ENCODE measurements at regions not wholly inside any gene's neighbourhood (a gene's known extent, or its start where the extent isn't known, plus 50 kb on each side); places are given as distances from the start of the nearest gene placed in this dataset.

- DNase-seq (ENCODE audit: low spot score) = no peak
Observed at GRCh38 chr2:83565181-83565580, 893.9 kb downstream of the SUCLG1 start.

DNA sequence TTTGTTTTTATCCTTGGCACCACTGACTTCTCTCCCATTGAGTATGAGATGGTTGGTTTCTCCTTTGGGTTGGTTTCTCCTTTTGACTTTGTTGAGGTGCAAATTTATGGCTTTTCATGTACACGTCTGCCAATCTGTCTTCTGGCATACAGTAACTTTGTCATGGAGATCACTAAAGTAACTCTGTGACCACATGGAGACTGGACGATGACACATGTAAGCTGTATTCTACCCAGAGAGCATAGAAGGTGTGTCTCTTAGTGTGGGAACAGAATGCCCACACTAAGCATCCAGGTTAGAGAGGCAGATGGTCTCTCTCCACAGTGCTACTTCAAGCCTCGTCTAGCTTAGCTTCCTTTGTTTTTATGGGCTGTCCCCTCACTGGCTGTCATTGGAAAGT is 897.5 kb downstream of the SUCLG1 start:
- DNase-seq (ENCODE audit: low spot score) = no peak

DNA sequence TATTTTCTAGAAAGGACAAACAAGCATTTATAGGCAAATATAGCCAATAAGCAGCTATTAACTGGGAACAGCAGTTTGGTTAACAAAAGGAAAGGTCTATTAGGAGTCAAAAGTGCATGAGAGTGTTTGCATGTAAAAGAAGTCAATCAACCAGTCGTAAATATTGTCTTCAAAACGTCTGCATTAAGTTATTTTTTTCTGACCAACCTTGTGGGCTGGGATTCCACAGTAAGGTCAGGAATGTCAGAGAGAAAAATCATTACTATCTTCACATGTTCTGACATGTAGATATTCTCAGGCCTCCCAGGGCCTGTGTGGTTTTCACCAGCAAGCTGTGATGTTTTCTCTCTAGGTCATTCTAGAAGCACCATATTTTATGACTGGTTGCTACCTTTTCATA is 922.5 kb downstream of the SUCLG1 start:
- no peak for DNase-seq (ENCODE audit: low spot score)

DNA sequence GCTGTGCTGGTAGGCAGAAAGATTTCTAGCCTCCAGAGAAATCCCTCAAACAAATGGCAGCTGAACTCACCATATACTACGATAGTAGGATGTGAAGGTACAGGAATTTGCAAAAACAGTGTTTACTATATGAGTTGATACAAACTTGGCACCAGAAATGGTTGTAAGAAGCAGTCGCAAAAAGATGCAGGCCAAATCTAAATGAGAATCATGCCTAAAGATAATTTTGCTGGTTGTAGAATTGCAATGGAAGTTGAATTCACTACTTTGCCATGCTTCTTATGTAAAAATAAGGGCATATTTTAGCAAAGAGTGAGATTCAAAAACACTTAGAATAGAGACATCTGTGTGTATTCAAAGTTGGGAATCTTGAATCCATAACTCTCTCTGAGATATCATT is 924.7 kb downstream of the SUCLG1 start:
- DNase-seq (ENCODE audit: low spot score) = no peak

- DNase-seq (ENCODE audit: low spot score) = no peak
Observed at GRCh38 chr2:83531206-83531826, 927.8 kb downstream of the SUCLG1 start.

DNA sequence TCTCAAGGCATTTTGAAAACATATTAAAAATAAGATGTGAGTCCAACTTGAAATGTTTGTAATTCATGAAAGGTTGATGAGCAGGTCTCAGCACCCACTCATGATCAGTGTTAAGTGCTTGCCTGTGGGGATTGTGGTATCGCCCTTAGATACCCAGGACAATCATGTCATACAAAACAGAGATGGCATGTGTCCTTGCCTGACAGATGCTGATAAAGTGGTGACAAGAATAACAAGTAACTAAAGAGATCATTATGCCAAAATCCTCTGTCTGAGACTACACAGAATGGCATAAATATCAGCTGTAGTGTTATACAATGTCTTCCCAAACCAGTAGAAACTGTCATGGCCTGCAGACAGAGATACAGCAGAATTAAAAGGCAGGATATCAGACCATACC is 930.3 kb downstream of the SUCLG1 start:
- DNase-seq (ENCODE audit: low spot score) = no peak

- DNase-seq (ENCODE audit: low spot score) = no peak
Observed at GRCh38 chr2:83522891-83523493, 936.1 kb downstream of the SUCLG1 start.

- no peak for DNase-seq (ENCODE audit: low spot score)
Observed at GRCh38 chr2:83517727-83518368, 941.2 kb downstream of the SUCLG1 start.

DNA sequence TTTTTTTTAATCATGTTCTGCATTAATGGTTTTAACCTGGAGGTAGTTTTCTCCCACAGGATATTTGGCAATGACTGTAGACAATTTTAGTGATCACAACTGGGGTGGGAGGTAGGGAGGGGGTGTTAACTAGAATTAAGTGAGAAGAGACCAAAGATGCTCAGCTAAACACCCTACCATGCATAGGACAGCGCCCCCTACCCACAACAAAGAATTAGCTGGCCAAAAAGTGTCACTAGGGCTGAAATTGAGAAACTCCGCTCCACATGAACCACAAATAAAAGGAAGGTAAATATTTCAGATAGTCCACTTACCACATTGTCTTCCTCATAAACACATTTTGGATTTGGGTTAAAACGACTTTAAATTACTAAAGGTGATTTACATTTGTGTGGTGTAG is 942.6 kb downstream of the SUCLG1 start:
- DNase-seq (ENCODE audit: low spot score) = peak; percentile 35

- no peak for DNase-seq (ENCODE audit: low spot score)
Observed at GRCh38 chr2:83487451-83487850, 971.6 kb downstream of the SUCLG1 start.

GRCh38 chr2:83481436-83481835 is 977.6 kb downstream of the SUCLG1 start:
- DNase-seq (ENCODE audit: low spot score) = no peak

DNA sequence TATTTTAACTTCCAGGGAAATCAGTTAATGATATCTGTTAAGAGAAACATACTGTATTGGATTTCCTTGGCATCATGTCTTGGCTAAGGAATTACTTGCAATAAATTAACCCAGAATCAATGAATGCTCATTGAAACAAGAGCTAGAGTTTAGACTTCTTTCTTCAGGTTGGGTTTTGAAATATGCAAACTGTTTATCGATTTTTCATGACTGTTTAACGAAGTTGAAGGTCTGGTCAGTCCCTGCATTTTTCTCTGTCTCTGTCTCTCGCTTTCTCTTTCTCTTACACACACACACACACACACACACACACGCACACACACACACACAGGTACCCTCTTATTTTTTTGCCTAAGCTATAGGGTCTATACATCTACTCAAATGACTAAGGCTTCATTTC is 981.0 kb downstream of the SUCLG1 start:
- no peak for DNase-seq (ENCODE audit: low spot score)

- no peak for DNase-seq (ENCODE audit: low spot score)
Observed at GRCh38 chr2:83475371-83475770, 983.7 kb downstream of the SUCLG1 start.

GRCh38 chr2:83471655-83472054 is 987.4 kb downstream of the SUCLG1 start:
- DNase-seq (ENCODE audit: low spot score) = no peak

DNA sequence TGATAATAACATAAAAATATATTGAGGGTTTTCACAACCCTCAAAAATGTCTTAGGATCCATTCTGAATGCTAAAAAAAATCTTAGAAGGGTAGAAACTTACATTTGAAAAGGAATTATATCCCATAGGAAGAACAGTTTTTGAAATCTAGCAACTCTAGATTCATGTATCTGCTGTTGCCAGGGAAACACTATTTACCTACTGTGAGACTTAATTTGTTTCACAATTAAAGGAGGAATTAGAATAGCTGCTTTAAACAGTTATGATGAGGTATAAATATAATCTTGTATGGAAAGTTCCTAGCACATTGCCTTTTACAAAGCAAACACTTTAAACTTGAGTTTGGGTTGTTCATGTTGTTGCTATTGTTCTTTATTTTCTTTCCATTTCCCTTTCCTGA is 988.2 kb downstream of the SUCLG1 start:
- DNase-seq (ENCODE audit: low spot score) = no peak

GRCh38 chr2:83464444-83464843 is 994.6 kb downstream of the SUCLG1 start:
- no peak for DNase-seq (ENCODE audit: low spot score)

DNA sequence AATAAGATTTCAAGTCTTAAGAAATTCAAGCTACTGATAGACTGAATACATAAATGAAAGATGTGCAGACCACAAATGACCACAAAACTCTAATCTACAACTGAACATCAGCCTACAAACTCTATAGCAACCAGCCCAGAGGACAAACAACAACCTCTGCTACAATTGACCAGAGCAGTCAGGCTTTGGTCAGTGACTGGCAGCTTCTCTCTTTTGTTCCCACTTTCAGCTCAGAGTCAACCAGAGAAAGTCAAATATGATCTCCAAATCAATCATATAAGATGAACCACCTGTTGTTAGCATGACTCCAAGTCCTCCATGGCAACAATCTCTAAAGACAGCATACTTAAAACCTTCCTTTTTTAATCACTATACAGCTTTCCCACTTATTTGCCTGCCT is 996.2 kb downstream of the SUCLG1 start:
- DNase-seq (ENCODE audit: low spot score) = no peak

GRCh38 chr2:83461135-83461534 is 997.9 kb downstream of the SUCLG1 start:
- no peak for DNase-seq (ENCODE audit: low spot score)

DNA sequence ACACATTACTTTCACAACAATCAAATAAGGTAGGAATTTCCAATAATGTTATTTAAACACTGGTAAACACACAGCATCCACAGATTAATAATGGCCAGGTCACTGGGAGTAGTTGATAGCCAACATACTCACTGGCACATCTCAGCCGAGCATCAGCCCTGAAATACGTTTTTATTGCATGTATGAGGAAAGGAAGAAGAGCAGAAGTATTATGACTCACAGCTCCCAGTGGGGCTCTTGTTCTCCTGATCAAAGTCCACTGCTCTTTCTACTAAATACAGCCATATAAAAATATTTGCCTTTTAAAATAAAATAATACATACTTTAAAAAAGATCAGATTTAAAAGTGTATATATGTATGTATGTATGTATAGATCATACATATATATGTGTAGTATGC is 999.6 kb downstream of the SUCLG1 start:
- DNase-seq (ENCODE audit: low spot score) = no peak

- no peak for DNase-seq (ENCODE audit: low spot score)
Observed at GRCh38 chr2:83435989-83436388, 1023.1 kb downstream of the SUCLG1 start.

DNA sequence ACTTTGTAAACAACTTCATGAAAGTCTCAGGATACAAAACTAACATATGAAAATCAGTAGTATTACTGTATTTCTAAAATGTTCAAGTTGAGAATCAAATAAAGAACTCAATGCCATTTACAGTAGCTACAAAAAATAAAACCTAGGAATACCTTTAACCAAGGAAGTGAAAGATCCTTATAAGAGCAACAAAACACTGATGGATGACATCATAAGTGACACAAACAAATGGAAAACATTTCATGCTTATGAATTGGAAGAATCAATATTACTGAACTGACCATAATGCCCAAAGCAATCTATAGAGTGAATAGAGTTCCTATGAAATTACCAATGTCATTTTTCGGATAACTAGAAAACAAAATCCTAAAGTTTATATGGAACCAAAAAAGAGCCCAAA is 1038.1 kb downstream of the SUCLG1 start:
- no peak for DNase-seq (ENCODE audit: low spot score)

DNA sequence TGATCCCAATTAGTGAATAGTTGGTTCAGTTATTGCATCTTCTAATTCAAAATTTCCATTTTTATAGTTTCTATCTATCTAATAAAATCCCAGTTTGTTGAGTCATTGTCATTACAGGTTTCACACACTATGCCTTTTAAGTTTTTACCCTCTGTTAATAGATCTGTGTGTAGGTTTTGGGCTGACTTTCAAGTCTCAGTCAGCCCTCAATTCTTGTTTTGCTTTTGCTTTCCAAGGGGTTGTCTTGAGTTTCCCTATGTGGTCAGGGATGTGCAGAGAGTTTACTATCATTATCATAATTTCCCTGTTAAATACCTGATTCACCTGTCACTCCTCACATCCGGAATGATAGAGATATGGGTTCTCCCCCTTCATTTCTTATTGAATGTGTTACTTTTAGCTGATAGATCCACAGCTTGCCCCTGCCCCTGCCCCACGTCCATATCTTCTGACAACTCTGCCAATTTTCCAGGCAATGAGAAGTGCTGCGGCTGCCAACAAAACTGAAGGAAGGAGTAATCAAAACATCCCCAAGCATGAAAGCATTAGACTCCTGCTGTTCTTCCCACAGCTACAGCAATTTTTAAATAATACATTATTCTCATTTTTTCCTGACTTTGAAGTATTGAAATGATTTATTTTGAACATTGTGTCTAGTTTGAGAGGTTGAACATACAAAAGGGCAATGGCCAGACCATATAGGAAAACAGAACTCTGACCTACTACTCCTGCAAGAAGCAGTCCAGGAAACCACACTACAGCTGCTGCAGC is 1064.8 kb downstream of the SUCLG1 start:
- no peak for DNase-seq (ENCODE audit: low spot score)

DNA sequence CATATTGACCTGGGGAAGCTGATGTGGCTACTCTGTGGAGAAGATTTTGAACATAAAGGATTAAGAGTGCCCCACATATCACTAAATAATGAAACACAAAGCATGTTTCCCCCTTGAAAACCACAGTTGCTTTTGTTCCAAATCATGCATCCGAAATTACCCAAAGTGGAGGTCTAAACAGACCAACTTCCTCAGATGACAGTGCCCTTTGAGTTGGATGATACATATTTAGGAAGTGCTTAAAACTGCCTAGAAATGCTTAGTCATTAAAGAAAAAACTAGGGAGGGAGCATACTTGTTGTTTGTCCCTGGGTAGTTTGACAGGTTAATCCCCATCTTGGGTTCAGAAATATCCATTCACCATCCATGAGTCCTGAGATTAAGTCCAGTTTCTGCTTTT is 1070.3 kb downstream of the SUCLG1 start:
- no peak for DNase-seq (ENCODE audit: low spot score)
